ENCODE measurements at regions not wholly inside any gene's neighbourhood (a gene's known extent, or its start where the extent isn't known, plus 50 kb on each side); places are given as distances from the start of the nearest gene placed in this dataset.

- Histone ChIP-seq H3K9me2 (no peaks in the 10 kb centered on the region; the same call in 1 of the 2 replicates), H3K4me2 (no peak overlapping the region), H4K20me1 (ENCODE audit: insufficient read depth) (no peaks in the 10 kb centered on the region), H3K4me1 (ENCODE audit: control insufficient read depth in 1 of 2, insufficient read depth in 2 of 2, low read depth in 1 of 2, low read length in 1 of 2) (no peaks in the 10 kb centered on the region), H3F3A (replicated peaks; ENCODE audit: insufficient read depth) (no peaks in the 10 kb centered on the region), H3K36me3 (replicated peaks in 1 of 2; ENCODE audit: control insufficient read depth in 1 of 2, insufficient read depth in 2 of 2, low read length in 1 of 2) (no peaks in the 10 kb centered on the region), H3K9ac (no peak overlapping the region), H2AFZ (ENCODE audit: low read depth) (no peak overlapping the region), H3K79me2 (ENCODE audit: insufficient read depth) (no peaks in the 10 kb centered on the region), H3K9me3 (peaks cover 13% of the 10 kb centered on the region), H3K27me3 (ENCODE audit: insufficient read depth) (no peaks in the 10 kb centered on the region), H3K4me3 (ENCODE audit: low read depth in 2 of 2, low read length in 1 of 2) (no peak overlapping the region), H3K27ac (ENCODE audit: low read depth in 2 of 2, low read length in 1 of 2) (no peak overlapping the region)
- POLR2A ChIA-PET = no interaction called here
- CTCF ChIA-PET = no interaction called here
- no peak for TF ChIP-seq NRF1 (IDR thresholded peaks at IDR 0.05; ENCODE audit: low read depth, low read length)
- no peak for TF ChIP-seq ELF1 (IDR thresholded peaks at IDR 0.05)
- no peak for TF ChIP-seq MEF2A (IDR thresholded peaks at IDR 0.05; ENCODE audit: borderline replicate concordance, low read depth)
- TF ChIP-seq ZBTB33 (IDR thresholded peaks at IDR 0.05; ENCODE audit: borderline replicate concordance, low read depth) = no peak
- TF ChIP-seq CTCF (IDR thresholded peaks at IDR 0.05) = no peak
- TF ChIP-seq GATA2 (CRISPR knock-in tag; IDR thresholded peaks at IDR 0.05) = no peak
- TF ChIP-seq USF2 (IDR thresholded peaks at IDR 0.05; ENCODE audit: borderline replicate concordance, low read depth, low read length) = no peak
- no peak for TF ChIP-seq FOXJ3 (CRISPR knock-in tag; IDR thresholded peaks at IDR 0.05)
- TF ChIP-seq MXI1 (IDR thresholded peaks at IDR 0.05; ENCODE audit: low read depth, low read length) = no peak
- no peak for DNase-seq
- WGBS (ENCODE audit: low lambda C conversion rate) = 4% methylated on average over 1 of the region's 1 CpG
These were observed 665.5 kb upstream of the CNTNAP5 start for GRCh38 chr2:123359636-123360035.

GRCh38 chr2:123362671-123363440 is 662.2 kb upstream of the CNTNAP5 start:
- H3K36me3 ChIP-seq (replicated peaks in 1 of 2; ENCODE audit: control insufficient read depth in 1 of 2, insufficient read depth in 2 of 2, low read length in 1 of 2) = no peaks in the 10 kb centered on the region
- H3K9ac ChIP-seq = no peak overlapping the region
- no peaks in the 10 kb centered on the region for H3K27me3 ChIP-seq (ENCODE audit: insufficient read depth)
- H3K4me2 ChIP-seq = no peak overlapping the region
- WGBS (ENCODE audit: low lambda C conversion rate) = 38% methylated on average over 8 of the region's 8 CpGs
- H3F3A ChIP-seq (replicated peaks; ENCODE audit: insufficient read depth) = no peaks in the 10 kb centered on the region
- no peaks in the 10 kb centered on the region for H3K79me2 ChIP-seq (ENCODE audit: insufficient read depth)
- H3K4me1 ChIP-seq (ENCODE audit: control insufficient read depth in 1 of 2, insufficient read depth in 2 of 2, low read depth in 1 of 2, low read length in 1 of 2) = no peaks in the 10 kb centered on the region
- DNase-seq = no peak
- no peak overlapping the region for H3K4me3 ChIP-seq (ENCODE audit: low read depth in 2 of 2, low read length in 1 of 2)
- H4K20me1 ChIP-seq (ENCODE audit: insufficient read depth) = no peaks in the 10 kb centered on the region
- no peak overlapping the region for H3K27ac ChIP-seq (ENCODE audit: low read depth in 2 of 2, low read length in 1 of 2)
- H2AFZ ChIP-seq (ENCODE audit: low read depth) = no peak overlapping the region
- H3K9me3 ChIP-seq = peaks cover 13% of the 10 kb centered on the region
- ChIA-PET CTCF (no interaction called here), POLR2A (no interaction called here)
- no peaks in the 10 kb centered on the region; the same call in 1 of the 2 replicates for H3K9me2 ChIP-seq
- TF ChIP-seq TEAD4 (IDR thresholded peaks at IDR 0.05; ENCODE audit: borderline replicate concordance, insufficient read depth) (no peak), CHD2 (IDR thresholded peaks at IDR 0.05; ENCODE audit: low read length, partially characterized antibody) (no peak), ZBTB33 (IDR thresholded peaks at IDR 0.05; ENCODE audit: borderline replicate concordance, low read depth) (no peak), RCOR1 (IDR thresholded peaks at IDR 0.05; ENCODE audit: low read length) (no peak), MEF2A (IDR thresholded peaks at IDR 0.05; ENCODE audit: borderline replicate concordance, low read depth) (no peak), CTCF (IDR thresholded peaks at IDR 0.05) (no peak), RAD21 (IDR thresholded peaks at IDR 0.05; ENCODE audit: low read length) (no peak), MAX (IDR thresholded peaks at IDR 0.05; ENCODE audit: low read depth) (no peak), PBX3 (IDR thresholded peaks at IDR 0.05) (no peak)

All from SK-N-SH (cell line).